ENCODE measurements at regions not wholly inside any gene's neighbourhood (a gene's known extent, or its start where the extent isn't known, plus 50 kb on each side); places are given as distances from the start of the nearest gene placed in this dataset.

GRCh38 chr20:51236421-51236820 lies 213.5 kb upstream of the KCNG1 start:
- in situ Hi-C loops (cut with HindIII; ENCODE audit: low sequenced_read_pairs) = no loop called here
- H3K4me3 ChIP-seq (ENCODE audit: low read depth, low read length) = no peak overlapping the region
- TF ChIP-seq CTCF (IDR thresholded peaks at IDR 0.05; ENCODE audit: low read depth, low read length, missing control alignments) = no peak

GRCh38 chr20:51233345-51233744 lies 210.4 kb upstream of the KCNG1 start:
- TF ChIP-seq CTCF (IDR thresholded peaks at IDR 0.05; ENCODE audit: low read depth, low read length, missing control alignments) = no peak
- no peak for DNase-seq (ENCODE audit: low read depth)
- H3K4me3 ChIP-seq (ENCODE audit: low read depth, low read length) = no peak overlapping the region
- in situ Hi-C loops (cut with HindIII; ENCODE audit: low sequenced_read_pairs) = no loop called here

More at GRCh38 chr20:51236421-51236820, 213.5 kb upstream of the KCNG1 start:
- DNase-seq (ENCODE audit: low read depth) = no peak

GRCh38 chr20:51230727-51231126 lies 207.8 kb upstream of the KCNG1 start:
- no peak overlapping the region for H3K4me3 ChIP-seq (ENCODE audit: low read depth, low read length)
- no peak for TF ChIP-seq CTCF (IDR thresholded peaks at IDR 0.05; ENCODE audit: low read depth, low read length, missing control alignments)
- no peak for DNase-seq (ENCODE audit: low read depth)
- in situ Hi-C loops (cut with HindIII; ENCODE audit: low sequenced_read_pairs) = no loop called here

- no peak for DNase-seq (ENCODE audit: low read depth)
- in situ Hi-C loops (cut with HindIII; ENCODE audit: low sequenced_read_pairs) = no loop called here
- no peak for TF ChIP-seq CTCF (IDR thresholded peaks at IDR 0.05; ENCODE audit: low read depth, low read length, missing control alignments)
Measured at GRCh38 chr20:51228763-51229162, 205.9 kb upstream of the KCNG1 start.

GRCh38 chr20:51227744-51228143 lies 204.8 kb upstream of the KCNG1 start:
- H3K4me3 ChIP-seq (ENCODE audit: low read depth, low read length) = no peak overlapping the region
- DNase-seq (ENCODE audit: low read depth) = no peak
- in situ Hi-C loops (cut with HindIII; ENCODE audit: low sequenced_read_pairs) = no loop called here
- TF ChIP-seq CTCF (IDR thresholded peaks at IDR 0.05; ENCODE audit: low read depth, low read length, missing control alignments) = no peak

More at GRCh38 chr20:51228763-51229162, 205.9 kb upstream of the KCNG1 start:
- H3K4me3 ChIP-seq (ENCODE audit: low read depth, low read length) = no peak overlapping the region

GRCh38 chr20:51223183-51223720 lies 200.3 kb upstream of the KCNG1 start:
- in situ Hi-C loops (cut with HindIII; ENCODE audit: low sequenced_read_pairs) = no loop called here
- H3K4me3 ChIP-seq (ENCODE audit: low read depth, low read length) = no peak overlapping the region
- DNase-seq (ENCODE audit: low read depth) = no peak
- no peak for TF ChIP-seq CTCF (IDR thresholded peaks at IDR 0.05; ENCODE audit: low read depth, low read length, missing control alignments)

Measured in astrocyte of the cerebellum (primary cell).